ENCODE measurements at regions not wholly inside any gene's neighbourhood (a gene's known extent, or its start where the extent isn't known, plus 50 kb on each side); places are given as distances from the start of the nearest gene placed in this dataset.

GRCh38 chr21:28865488-28866186, 127.0 kb downstream of the LTN1 start:
- no peak for TF ChIP-seq CTCF (IDR thresholded peaks at IDR 0.05)
- TF ChIP-seq POLR2A (IDR thresholded peaks at IDR 0.05), result no peak
